ENCODE measurements at regions not wholly inside any gene's neighbourhood (a gene's known extent, or its start where the extent isn't known, plus 50 kb on each side); places are given as distances from the start of the nearest gene placed in this dataset.

DNA sequence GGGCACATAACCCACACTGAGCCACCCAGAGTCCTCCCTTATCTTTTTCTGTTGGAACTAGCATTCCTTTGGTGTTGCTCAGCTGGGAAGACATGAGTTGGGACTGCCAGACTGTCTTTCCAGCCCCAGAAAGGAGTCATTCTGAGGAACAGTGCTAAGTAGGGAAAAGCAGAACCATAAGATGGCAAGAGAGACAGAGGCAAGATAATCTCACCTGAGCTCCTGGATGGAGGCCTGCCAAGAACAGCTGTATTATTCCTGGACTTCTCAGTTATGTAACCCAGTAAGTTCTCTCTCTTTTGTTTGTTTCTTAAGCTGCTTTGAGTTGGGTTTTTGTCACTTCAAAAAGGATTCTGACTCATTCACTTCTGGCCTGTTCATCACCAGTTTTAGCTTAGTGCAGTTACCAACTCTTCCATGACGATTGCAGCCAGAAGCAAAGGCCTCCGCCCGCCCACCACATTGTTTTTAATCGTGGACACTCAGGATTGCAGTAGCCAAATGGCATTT is 134.4 kb downstream of the OMA1 start:
- Histone ChIP-seq H3K4me1 (no peaks in the 10 kb centered on the region), H3K27ac (no peak overlapping the region), H3K4me3 (no peak overlapping the region), H3K9me3 (no peaks in the 10 kb centered on the region), H3K27me3 (no peaks in the 10 kb centered on the region), H3K36me3 (no peaks in the 10 kb centered on the region)
- in situ Hi-C loops (cut with MboI; ENCODE audit: low sequenced_read_pairs in 4 of 4), result no loop called here
- DNase-seq (no peak), ATAC-seq (no peak)
- intact Hi-C loops (cut with DNase I; ENCODE audit: low total_unique reads), result no loop called here
- TF ChIP-seq, protein P1, sequence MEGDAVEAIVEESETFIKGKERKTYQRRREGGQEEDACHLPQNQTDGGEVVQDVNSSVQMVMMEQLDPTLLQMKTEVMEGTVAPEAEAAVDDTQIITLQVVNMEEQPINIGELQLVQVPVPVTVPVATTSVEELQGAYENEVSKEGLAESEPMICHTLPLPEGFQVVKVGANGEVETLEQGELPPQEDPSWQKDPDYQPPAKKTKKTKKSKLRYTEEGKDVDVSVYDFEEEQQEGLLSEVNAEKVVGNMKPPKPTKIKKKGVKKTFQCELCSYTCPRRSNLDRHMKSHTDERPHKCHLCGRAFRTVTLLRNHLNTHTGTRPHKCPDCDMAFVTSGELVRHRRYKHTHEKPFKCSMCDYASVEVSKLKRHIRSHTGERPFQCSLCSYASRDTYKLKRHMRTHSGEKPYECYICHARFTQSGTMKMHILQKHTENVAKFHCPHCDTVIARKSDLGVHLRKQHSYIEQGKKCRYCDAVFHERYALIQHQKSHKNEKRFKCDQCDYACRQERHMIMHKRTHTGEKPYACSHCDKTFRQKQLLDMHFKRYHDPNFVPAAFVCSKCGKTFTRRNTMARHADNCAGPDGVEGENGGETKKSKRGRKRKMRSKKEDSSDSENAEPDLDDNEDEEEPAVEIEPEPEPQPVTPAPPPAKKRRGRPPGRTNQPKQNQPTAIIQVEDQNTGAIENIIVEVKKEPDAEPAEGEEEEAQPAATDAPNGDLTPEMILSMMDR (IDR thresholded peaks at IDR 0.05 in 4 of 5, conservative IDR thresholded peaks at IDR 0.05 in 1 of 5), result no peak
- TF ChIP-seq POLR2A (IDR thresholded peaks at IDR 0.05), result no peak

- no peak overlapping the region for H3K4me3 ChIP-seq
- in situ Hi-C loops (cut with MboI; ENCODE audit: low sequenced_read_pairs in 4 of 4), result no loop called here
- H3K27ac ChIP-seq, result no peak overlapping the region
- intact Hi-C loops (cut with DNase I; ENCODE audit: low total_unique reads), result no loop called here
- TF ChIP-seq, protein P1 (IDR thresholded peaks at IDR 0.05 in 4 of 5, conservative IDR thresholded peaks at IDR 0.05 in 1 of 5), result no peak
- no peak for TF ChIP-seq POLR2A (IDR thresholded peaks at IDR 0.05)
- no peak for DNase-seq
- no peaks in the 10 kb centered on the region for H3K9me3 ChIP-seq
- ATAC-seq, result no peak
- no peaks in the 10 kb centered on the region for H3K27me3 ChIP-seq
- H3K4me1 ChIP-seq, result no peaks in the 10 kb centered on the region
- no peaks in the 10 kb centered on the region for H3K36me3 ChIP-seq
Observed at GRCh38 chr1:58409890-58410289, 136.6 kb downstream of the OMA1 start.

DNA sequence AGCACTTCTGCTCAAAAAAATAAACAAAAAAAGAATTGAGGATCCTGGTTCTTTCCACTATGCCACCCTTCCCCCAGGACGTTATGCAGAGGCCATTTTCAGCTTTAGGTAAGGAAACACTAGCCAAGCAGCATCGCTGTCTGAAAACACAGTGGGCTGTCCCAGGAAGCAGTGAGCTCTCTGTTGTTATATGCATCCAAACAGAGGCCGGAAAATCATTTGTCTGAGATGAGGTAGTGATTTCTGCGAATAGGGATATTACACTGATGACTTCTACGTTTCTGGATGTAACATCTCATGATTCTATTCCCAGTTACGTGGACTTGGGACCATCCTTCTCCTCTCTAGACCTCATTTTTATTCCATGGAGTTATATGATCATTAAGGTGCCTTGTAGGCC is 137.2 kb downstream of the OMA1 start:
- Histone ChIP-seq H3K9me3 (no peaks in the 10 kb centered on the region), H3K36me3 (no peaks in the 10 kb centered on the region), H3K4me3 (no peak overlapping the region), H3K27me3 (no peaks in the 10 kb centered on the region), H3K4me1 (no peaks in the 10 kb centered on the region), H3K27ac (no peak overlapping the region)
- intact Hi-C loops (cut with DNase I; ENCODE audit: low total_unique reads) (no loop called here), in situ Hi-C loops (cut with MboI; ENCODE audit: low sequenced_read_pairs in 4 of 4) (no loop called here)
- no peak for ATAC-seq
- TF ChIP-seq, protein P1 (IDR thresholded peaks at IDR 0.05 in 4 of 5, conservative IDR thresholded peaks at IDR 0.05 in 1 of 5), result no peak
- TF ChIP-seq POLR2A (IDR thresholded peaks at IDR 0.05), result no peak
- DNase-seq, result no peak

GRCh38 chr1:58406301-58407071 is 140.0 kb downstream of the OMA1 start:
- Histone ChIP-seq H3K27ac (no peak overlapping the region), H3K4me1 (peaks cover 0 to 5% of the 10 kb centered on the region in 2 donors), H3K4me3 (no peak overlapping the region), H3K9me3 (no peaks in the 10 kb centered on the region), H3K36me3 (no peaks in the 10 kb centered on the region), H3K27me3 (no peaks in the 10 kb centered on the region)
- TF ChIP-seq, protein P1 (IDR thresholded peaks at IDR 0.05 in 4 of 5, conservative IDR thresholded peaks at IDR 0.05 in 1 of 5), result no peak
- TF ChIP-seq POLR2A (IDR thresholded peaks at IDR 0.05), result no peak
- no peak for DNase-seq
- no peak for ATAC-seq
- in situ Hi-C loops (cut with MboI; ENCODE audit: low sequenced_read_pairs in 4 of 4) (no loop called here), intact Hi-C loops (cut with DNase I; ENCODE audit: low total_unique reads) (no loop called here)
